ENCODE measurements at regions not wholly inside any gene's neighbourhood (a gene's known extent, or its start where the extent isn't known, plus 50 kb on each side); places are given as distances from the start of the nearest gene placed in this dataset.
A peak's percentile ranks its signal among the peaks of the same experiment; 100 is the strongest.

GRCh38 chr10:28949005-28950004 is 272.0 kb downstream of the BAMBI start (continued):
- no peak for TF ChIP-seq CHD7 (IDR thresholded peaks at IDR 0.05; ENCODE audit: low read depth, low read length)
- TF ChIP-seq MECOM (CRISPR knock-in tag; IDR thresholded peaks at IDR 0.05): peak; percentile 49; the same call in 1 of the 2 replicates
- TF ChIP-seq HDAC8 (tag; IDR thresholded peaks at IDR 0.05): peak; percentile 82
- TF ChIP-seq FOXJ2 (tag; IDR thresholded peaks at IDR 0.05): no peak
- TF ChIP-seq RREB1 (CRISPR knock-in tag; IDR thresholded peaks at IDR 0.05): peak; percentile 30; the same call in 1 of the 2 replicates
- no peak for TF ChIP-seq GTF2A2 (tag; IDR thresholded peaks at IDR 0.05)
- peak; percentile 48; the same call in 1 of the 2 replicates for TF ChIP-seq ETV1 (tag; conservative IDR thresholded peaks at IDR 0.05; ENCODE audit: low read depth)
- TF ChIP-seq FOXM1 (IDR thresholded peaks at IDR 0.05; ENCODE audit: low read depth): no peak
- TF ChIP-seq FOXM1 (CRISPR knock-in tag; IDR thresholded peaks at IDR 0.05; ENCODE audit: low read depth): no peak
